K562 (cell line): ENCODE measurements at regions not wholly inside any gene's neighbourhood (a gene's known extent, or its start where the extent isn't known, plus 50 kb on each side); places are given as distances from the start of the nearest gene placed in this dataset.

Source experiments
- ATAC-seq: fragments of 200-7000 bp; cut with Tn5 transposase; 3 replicates; pipeline ENCODE4 v1.9.1; 2020; ENCODE audit warnings: moderate library complexity
- BruUV-seq: library from RNA; stranded (reverse); fragments of 400-500 nt; replicated peaks from 2 replicates; lab custom pipeline; 2021; lab: Mats Ljungman, UMichigan
- CTCF ChIA-PET: fragments of 300-600 bp; formaldehyde crosslinking; extraction: SDS; loops from one replicate; lab custom pipeline; 2021; ENCODE audit warnings: low intra/inter-chr PET ratio; lab: Yijun Ruan, JAX
- POLR2A ChIA-PET: fragments of 300-600, 350-650 bp; sonication (Branson Sonifier 250); formaldehyde crosslinking; extraction: SDS; loops from one replicate; lab custom pipeline; 2021; ENCODE audit warnings: antibody characterized with exemption, inconsistent platforms; lab: Yijun Ruan, JAX
- DNase-seq, 4 experiments: peaks; one replicate each; pipeline versions ENCODE4 v3.0.0 to v3.0.0-alpha.2; 2011 to 2018; ENCODE audit warnings: low spot score in 3 of 4, mixed read lengths in 3 of 4; ENCODE audit errors: extremely low read depth in 1 of 4
- FAIRE-seq: peaks from 2 replicates; lab custom pipeline; 2011; peaks lifted over from hg19 to GRCh38; lab: Jason Lieb, UNC
- H2AFZ ChIP-seq: 2 replicates; pipeline ENCODE4 v1.6.0; 2011; ENCODE audit warnings: low read depth, low read length, control low read depth, inconsistent platforms
- H3K27ac ChIP-seq: fragments of 200-600 bp; 3 replicates; pipeline ENCODE4 v1.8.0; 2011; ENCODE audit warnings: low read depth, mild to moderate bottlenecking, control low read depth, inconsistent platforms, low read length, moderate library complexity, mixed read lengths; ENCODE audit errors: extremely low read depth
- H3K27me3 ChIP-seq, 2 experiments: fragments of 300-600 bp in 1 of 2; 2 replicates in 1 of 2; 3 replicates in 1 of 2; pipeline versions ENCODE4 v1.6.0 to v1.8.0; 2011; ENCODE audit warnings: inconsistent platforms in 2 of 2, low read length in 2 of 2, mild to moderate bottlenecking in 1 of 2, mixed read lengths in 1 of 2, moderate library complexity in 1 of 2; ENCODE audit not compliant: control insufficient read depth in 2 of 2, insufficient read depth in 2 of 2
- H3K36me3 ChIP-seq: fragments of 300-600 bp; 3 replicates; pipeline ENCODE4 v1.8.0; 2011; ENCODE audit warnings: mild to moderate bottlenecking, low read length, inconsistent platforms; ENCODE audit not compliant: control insufficient read depth, insufficient read depth
- H3K4me1 ChIP-seq, 2 experiments: fragments of 200-600 bp in 1 of 2; replicated peaks in 1 of 2; 2 replicates in 1 of 2; 3 replicates in 1 of 2; pipeline versions ENCODE4 v1.5.1 to v1.8.0; 2011; ENCODE audit warnings: inconsistent platforms in 2 of 2, low read length in 2 of 2, mild to moderate bottlenecking in 1 of 2, mixed read lengths in 1 of 2, moderate library complexity in 1 of 2; ENCODE audit not compliant: control insufficient read depth in 2 of 2, insufficient read depth in 2 of 2
- H3K4me2 ChIP-seq: 2 replicates; pipeline ENCODE4 v1.6.1; 2011; ENCODE audit warnings: low read length, control low read depth, inconsistent platforms, mixed read lengths; ENCODE audit not compliant: insufficient read depth
- H3K4me3 ChIP-seq: fragments of 200-600 bp; sonication (generic), shearing (Covaris generic); 2 replicates; pipeline ENCODE4 v1.5.1; 2016; ENCODE audit warnings: control low read depth, inconsistent platforms
- H3K79me2 ChIP-seq: fragments of 200-600 bp; 3 replicates; pipeline ENCODE4 v1.8.0; 2011; ENCODE audit warnings: low read length, inconsistent platforms; ENCODE audit not compliant: control insufficient read depth, insufficient read depth
- H3K9ac ChIP-seq, 2 experiments: 2 replicates each; pipeline versions ENCODE4 v1.6.0 to v1.6.1; 2011; ENCODE audit warnings: low read depth in 2 of 2, low read length in 2 of 2, control low read depth in 1 of 2, inconsistent platforms in 1 of 2, mild to moderate bottlenecking in 1 of 2, mixed read lengths in 1 of 2; ENCODE audit not compliant: insufficient read depth in 1 of 2
- H3K9me1 ChIP-seq: one replicate; pipeline ENCODE4 v1.6.0; 2011; ENCODE audit warnings: inconsistent platforms, mild to moderate bottlenecking, low read length, moderate library complexity; ENCODE audit not compliant: control insufficient read depth, insufficient read depth
- H3K9me3 ChIP-seq: replicated peaks from 2 replicates; pipeline ENCODE4 v1.5.1; 2011; ENCODE audit warnings: low read depth, low read length, inconsistent platforms; ENCODE audit not compliant: control insufficient read depth, insufficient read depth
- H4K20me1 ChIP-seq: replicated peaks from 2 replicates; pipeline ENCODE4 v1.6.1; 2011; ENCODE audit warnings: low read length, inconsistent platforms, mixed read lengths; ENCODE audit not compliant: control insufficient read depth, insufficient read depth
- BCOR ChIP-seq: fragments of 450-650 bp; IDR thresholded peaks from 2 replicates; pipeline ENCODE4 v1.6.1; 2016
- CCAR2 ChIP-seq: fragments of 200-400 bp; formaldehyde crosslinking; IDR thresholded peaks from 2 replicates; pipeline ENCODE4 v1.6.1; 2017; ENCODE audit warnings: mild to moderate bottlenecking, low read depth, low read length
- CCNT2 ChIP-seq: IDR thresholded peaks from 2 replicates; pipeline ENCODE4 v1.6.1; 2011; ENCODE audit warnings: borderline replicate concordance, low read depth, mild to moderate bottlenecking, moderate library complexity, mixed read lengths, low read length; ENCODE audit not compliant: insufficient read length; ENCODE audit errors: extremely low read depth
- KLF16 ChIP-seq: IDR thresholded peaks from 2 replicates; pipeline ENCODE4 v1.6.1; 2016; ENCODE audit warnings: antibody characterized with exemption
- NCOR1 ChIP-seq: fragments of 450-650 bp; IDR thresholded peaks from 2 replicates; pipeline ENCODE4 v1.6.1; 2016; ENCODE audit warnings: mild to moderate bottlenecking, moderate library complexity
- NFYB ChIP-seq: IDR thresholded peaks from 2 replicates; pipeline ENCODE4 v1.6.1; 2011; ENCODE audit warnings: mild to moderate bottlenecking, moderate library complexity; ENCODE audit not compliant: insufficient read length; ENCODE audit errors: extremely low read depth
- PCBP1 ChIP-seq: fragments of 200-400 bp; formaldehyde crosslinking; IDR thresholded peaks from 2 replicates; pipeline ENCODE4 v1.6.1; 2018; ENCODE audit warnings: mild to moderate bottlenecking, low read depth, low read length; ENCODE audit not compliant: poor library complexity, severe bottlenecking
- PML ChIP-seq: IDR thresholded peaks from 2 replicates; pipeline ENCODE4 v1.6.1; 2012; ENCODE audit warnings: low read length, inconsistent platforms
- PTBP1 ChIP-seq: fragments of 200-400 bp; formaldehyde crosslinking; IDR thresholded peaks from 2 replicates; pipeline ENCODE4 v1.6.1; 2017; ENCODE audit warnings: low read depth, low read length
- SMC3 ChIP-seq: conservative IDR thresholded peaks from 2 replicates; pipeline ENCODE4 v1.6.1; 2011; ENCODE audit warnings: low read depth, low read length, improper control_type of control experiment; ENCODE audit not compliant: insufficient read depth
- SREBF1 ChIP-seq: fragments of 150-350 bp; IDR thresholded peaks from 2 replicates; pipeline ENCODE4 v1.6.1; 2014; ENCODE audit warnings: antibody characterized with exemption, low read depth, low read length, borderline replicate concordance
- ZNF224 ChIP-seq: sonication (generic); formaldehyde crosslinking; IDR thresholded peaks from 2 replicates; pipeline ENCODE4 v1.8.0; 2022; ENCODE audit warnings: mild to moderate bottlenecking, missing genetic modification reagents
- ZNF644 ChIP-seq: fragments of 200-800 bp; sonication (Bioruptor generic); IDR thresholded peaks from 2 replicates; pipeline ENCODE4 v1.6.1; 2016; ENCODE audit warnings: low read depth, missing genetic modification characterization, missing compliant biosample characterization
- ZNF695 ChIP-seq: fragments of 450-650 bp; formaldehyde crosslinking; IDR thresholded peaks from 2 replicates; pipeline ENCODE4 v1.4.0; 2020; ENCODE audit warnings: mild to moderate bottlenecking, moderate library complexity
- ZNF696 ChIP-seq: fragments of 250-450 bp; sonication (Bioruptor Pico); conservative IDR thresholded peaks from 2 replicates; pipeline ENCODE4 v1.4.0; 2020; ENCODE audit warnings: mild to moderate bottlenecking, moderate library complexity
- WGBS: fragments of 100-300 bp; shearing (Covaris generic); methylation state at CpG from one replicate; pipeline ENCODE4 v1.1.6; 2016; ENCODE audit warnings: low coverage, mixed read lengths; ENCODE audit not compliant: insufficient coverage; ENCODE audit errors: missing lambda C conversion rate; 5-methylcytosine and 5-hydroxymethylcytosine counted together
- in situ Hi-C: fragments of 300-500 bp; cut with MboI; formaldehyde crosslinking; loops from 4 replicates; pipeline ENCODE4 v1.15.0; 2018; ENCODE audit warnings: inconsistent platforms, mixed read lengths
- intact Hi-C: fragments of 100-400 bp; cut with micrococcal nuclease; formaldehyde crosslinking; loops from 2 replicates; pipeline ENCODE4 v1.14.2; 2022
- TF ChIP-seq, protein P1 (sequence below): fragments of 250-450 bp; sonication (Bioruptor Pico); IDR thresholded peaks from 2 replicates; pipeline ENCODE4 v1.8.0; 2021; ENCODE audit warnings: moderate library complexity, mild to moderate bottlenecking, inconsistent platforms
- TF ChIP-seq, protein P2 (sequence below): fragments of 450-650 bp; IDR thresholded peaks from 2 replicates; pipeline ENCODE4 v1.6.1; 2016; ENCODE audit warnings: borderline replicate concordance
- TF ChIP-seq, protein P3 (sequence below): fragments of 450-650 bp; IDR thresholded peaks from 2 replicates; pipeline ENCODE4 v1.6.1; 2017; ENCODE audit warnings: mild to moderate bottlenecking, moderate library complexity

DNA sequence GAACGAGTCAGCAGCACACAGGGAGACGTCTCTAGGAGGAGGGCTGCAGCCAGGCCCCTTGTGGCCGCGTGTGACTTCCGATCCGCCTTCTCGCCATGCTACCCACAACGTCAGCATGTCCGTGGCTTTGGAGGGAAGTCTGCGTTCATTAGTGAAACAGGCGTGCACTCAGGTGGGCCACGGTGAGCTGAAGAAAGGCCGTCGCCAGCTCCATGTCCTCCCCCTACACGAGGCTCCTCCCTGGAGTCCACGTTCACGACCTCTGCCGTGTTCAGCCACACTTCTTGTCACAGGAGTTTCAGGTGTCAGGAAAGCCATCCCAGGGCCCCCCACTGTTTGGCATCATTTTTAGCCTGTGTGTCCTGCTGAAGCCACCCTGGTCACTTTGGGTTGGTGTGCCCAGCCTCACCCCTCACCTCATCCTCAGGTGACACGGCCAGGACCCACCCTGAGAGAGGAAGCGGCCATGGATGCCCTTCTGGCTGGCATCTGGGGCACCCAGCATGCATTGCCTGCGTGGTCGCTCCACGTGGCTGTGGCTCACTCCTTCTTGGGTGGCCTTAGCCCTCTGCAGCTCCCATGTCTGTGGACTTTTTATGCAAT lies 310.6 kb upstream of the SHH start (continued):
- TF ChIP-seq, protein P1, sequence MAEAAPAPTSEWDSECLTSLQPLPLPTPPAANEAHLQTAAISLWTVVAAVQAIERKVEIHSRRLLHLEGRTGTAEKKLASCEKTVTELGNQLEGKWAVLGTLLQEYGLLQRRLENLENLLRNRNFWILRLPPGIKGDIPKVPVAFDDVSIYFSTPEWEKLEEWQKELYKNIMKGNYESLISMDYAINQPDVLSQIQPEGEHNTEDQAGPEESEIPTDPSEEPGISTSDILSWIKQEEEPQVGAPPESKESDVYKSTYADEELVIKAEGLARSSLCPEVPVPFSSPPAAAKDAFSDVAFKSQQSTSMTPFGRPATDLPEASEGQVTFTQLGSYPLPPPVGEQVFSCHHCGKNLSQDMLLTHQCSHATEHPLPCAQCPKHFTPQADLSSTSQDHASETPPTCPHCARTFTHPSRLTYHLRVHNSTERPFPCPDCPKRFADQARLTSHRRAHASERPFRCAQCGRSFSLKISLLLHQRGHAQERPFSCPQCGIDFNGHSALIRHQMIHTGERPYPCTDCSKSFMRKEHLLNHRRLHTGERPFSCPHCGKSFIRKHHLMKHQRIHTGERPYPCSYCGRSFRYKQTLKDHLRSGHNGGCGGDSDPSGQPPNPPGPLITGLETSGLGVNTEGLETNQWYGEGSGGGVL (CRISPR knock-in tag): no peak
- no peak for TF ChIP-seq KLF16
- TF ChIP-seq ZNF696 (CRISPR knock-in tag): no peak
- TF ChIP-seq ZNF644 (tag): no peak

DNA sequence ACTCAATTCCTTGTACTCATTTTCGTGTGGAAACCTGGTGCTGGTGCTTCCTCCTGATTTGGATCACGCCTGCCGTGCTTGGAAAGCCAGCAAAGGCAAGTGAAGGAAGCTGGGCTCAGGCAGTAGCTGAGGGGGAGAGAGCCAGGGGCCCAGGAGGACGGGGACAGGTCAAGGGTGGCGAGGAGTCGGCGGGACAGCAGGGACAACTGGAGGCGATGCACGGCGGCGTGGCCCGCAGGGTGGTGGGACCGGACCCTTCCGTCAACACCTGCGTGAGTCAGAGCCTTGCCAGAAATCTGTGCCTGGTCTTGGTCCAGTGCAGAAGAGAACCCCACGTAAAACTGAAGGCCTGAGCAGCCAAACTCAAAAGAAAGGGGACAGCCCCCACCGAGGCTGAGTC lies 309.7 kb upstream of the SHH start:
- Histone ChIP-seq H2AFZ (no peak overlapping the region), H3K27ac (no peak overlapping the region), H3K9me3 (no peaks in the 10 kb centered on the region), H3K9me1 (no peaks in the 10 kb centered on the region), H3K4me1 (peaks cover 0 to 6% of the 10 kb centered on the region in 2 experiments; a peak in 1 of 5 replicates), H3K27me3 (peaks cover 46 to 73% of the 10 kb centered on the region in 2 experiments), H3K4me2 (no peak overlapping the region), H3K9ac (no peak overlapping the region), H3K36me3 (no peaks in the 10 kb centered on the region), H3K79me2 (no peaks in the 10 kb centered on the region), H4K20me1 (peaks cover 16% of the 10 kb centered on the region; the same call in 1 of the 2 replicates), H3K4me3 (no peak overlapping the region)
- no TSS peak for BruUV-seq
- ChIA-PET CTCF (no interaction called here), POLR2A (interaction anchor here (1.1 kb wide), 1 partner anchor 8 kb away, joined by 3 read pairs; no protein-coding TSS in a partner anchor)
- no peak for ATAC-seq
- no peak for FAIRE-seq
- no peak for DNase-seq
- in situ Hi-C loops: no loop called here
- intact Hi-C loops: no loop called here
- under 1% methylated on average over 17 of the region's 17 CpGs for WGBS
- TF ChIP-seq NFYB (no peak), SMC3 (no peak), PCBP1 (no peak), PTBP1 (no peak), PML (no peak), CCAR2 (no peak), CCNT2 (no peak), ZNF695 (CRISPR knock-in tag) (no peak), SREBF1 (no peak), ZNF224 (CRISPR knock-in tag) (no peak), NCOR1 (no peak), BCOR (no peak)
- TF ChIP-seq, protein P2, sequence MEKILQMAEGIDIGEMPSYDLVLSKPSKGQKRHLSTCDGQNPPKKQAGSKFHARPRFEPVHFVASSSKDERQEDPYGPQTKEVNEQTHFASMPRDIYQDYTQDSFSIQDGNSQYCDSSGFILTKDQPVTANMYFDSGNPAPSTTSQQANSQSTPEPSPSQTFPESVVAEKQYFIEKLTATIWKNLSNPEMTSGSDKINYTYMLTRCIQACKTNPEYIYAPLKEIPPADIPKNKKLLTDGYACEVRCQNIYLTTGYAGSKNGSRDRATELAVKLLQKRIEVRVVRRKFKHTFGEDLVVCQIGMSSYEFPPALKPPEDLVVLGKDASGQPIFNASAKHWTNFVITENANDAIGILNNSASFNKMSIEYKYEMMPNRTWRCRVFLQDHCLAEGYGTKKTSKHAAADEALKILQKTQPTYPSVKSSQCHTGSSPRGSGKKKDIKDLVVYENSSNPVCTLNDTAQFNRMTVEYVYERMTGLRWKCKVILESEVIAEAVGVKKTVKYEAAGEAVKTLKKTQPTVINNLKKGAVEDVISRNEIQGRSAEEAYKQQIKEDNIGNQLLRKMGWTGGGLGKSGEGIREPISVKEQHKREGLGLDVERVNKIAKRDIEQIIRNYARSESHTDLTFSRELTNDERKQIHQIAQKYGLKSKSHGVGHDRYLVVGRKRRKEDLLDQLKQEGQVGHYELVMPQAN: no peak
- TF ChIP-seq, protein P3, sequence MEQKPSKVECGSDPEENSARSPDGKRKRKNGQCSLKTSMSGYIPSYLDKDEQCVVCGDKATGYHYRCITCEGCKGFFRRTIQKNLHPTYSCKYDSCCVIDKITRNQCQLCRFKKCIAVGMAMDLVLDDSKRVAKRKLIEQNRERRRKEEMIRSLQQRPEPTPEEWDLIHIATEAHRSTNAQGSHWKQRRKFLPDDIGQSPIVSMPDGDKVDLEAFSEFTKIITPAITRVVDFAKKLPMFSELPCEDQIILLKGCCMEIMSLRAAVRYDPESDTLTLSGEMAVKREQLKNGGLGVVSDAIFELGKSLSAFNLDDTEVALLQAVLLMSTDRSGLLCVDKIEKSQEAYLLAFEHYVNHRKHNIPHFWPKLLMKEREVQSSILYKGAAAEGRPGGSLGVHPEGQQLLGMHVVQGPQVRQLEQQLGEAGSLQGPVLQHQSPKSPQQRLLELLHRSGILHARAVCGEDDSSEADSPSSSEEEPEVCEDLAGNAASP: no peak
